Esophagus muscularis mucosa (tissue), 4 donors: ENCODE measurements at regions not wholly inside any gene's neighbourhood (a gene's known extent, or its start where the extent isn't known, plus 50 kb on each side); places are given as distances from the start of the nearest gene placed in this dataset.

Experiments
- CTCF ChIP-seq, 3 experiments: fragments of 200-600 bp in 2 of 3; fragments of 450-650 bp in 1 of 3; sonication (generic) in 2 of 3; IDR thresholded peaks; one replicate each; pipeline ENCODE4 v1.5.1; 2017 to 2019; ENCODE audit warnings: antibody characterized with exemption in 3 of 3, mild to moderate bottlenecking in 2 of 3, moderate library complexity in 1 of 3
- EP300 ChIP-seq: sonication (generic); formaldehyde crosslinking; IDR thresholded peaks from one replicate; pipeline ENCODE4 v1.6.1; 2017; ENCODE audit warnings: antibody characterized with exemption
- POLR2AphosphoS5 ChIP-seq, 2 donors: sonication (generic); formaldehyde crosslinking; IDR thresholded peaks; one replicate each; pipeline ENCODE4 v1.6.1; 2017; ENCODE audit warnings: antibody characterized with exemption in 2 of 2

GRCh38 chr21:38924954-38925353 is 119.2 kb downstream of the ETS2 start:
- TF ChIP-seq CTCF (IDR thresholded peaks at IDR 0.05) (no peak), POLR2AphosphoS5 (IDR thresholded peaks at IDR 0.05) (no peak), EP300 (no peak)
